Osteoblast (primary cell): ENCODE measurements at regions not wholly inside any gene's neighbourhood (a gene's known extent, or its start where the extent isn't known, plus 50 kb on each side); places are given as distances from the start of the nearest gene placed in this dataset.

Experiments
- DNase-seq: peaks from one replicate; pipeline ENCODE4 v3.0.0; 2011; ENCODE audit warnings: low spot score, mixed read lengths; ENCODE audit not compliant: insufficient read length; ENCODE audit errors: missing footprints
- H2AFZ ChIP-seq: 2 replicates; pipeline ENCODE4 v1.6.0; 2011; ENCODE audit warnings: mild to moderate bottlenecking, low read length
- H3K27ac ChIP-seq: 2 replicates; pipeline ENCODE4 v1.5.1; 2011; ENCODE audit warnings: mild to moderate bottlenecking, low read depth, low read length, moderate library complexity
- H3K27me3 ChIP-seq: 2 replicates; pipeline ENCODE4 v1.6.0; 2012; ENCODE audit warnings: mild to moderate bottlenecking, control low read depth, inconsistent platforms, low read length, moderate library complexity; ENCODE audit not compliant: insufficient read depth
- H3K36me3 ChIP-seq: 2 replicates; pipeline ENCODE4 v1.5.1; 2011; ENCODE audit warnings: mild to moderate bottlenecking, low read length, control low read depth, moderate library complexity; ENCODE audit not compliant: insufficient read depth
- H3K4me1 ChIP-seq: 2 replicates; pipeline ENCODE4 v1.5.1; 2011; ENCODE audit warnings: mild to moderate bottlenecking, low read length, control low read depth, moderate library complexity; ENCODE audit not compliant: insufficient read depth
- H3K4me2 ChIP-seq: 2 replicates; pipeline ENCODE4 v1.6.0; 2011; ENCODE audit warnings: mild to moderate bottlenecking, low read length; ENCODE audit not compliant: insufficient read depth
- H3K4me3 ChIP-seq: fragments of 200-600 bp; sonication (generic); 3 replicates; pipeline ENCODE4 v1.5.1; 2012; ENCODE audit warnings: mild to moderate bottlenecking, low read length, inconsistent platforms; ENCODE audit not compliant: insufficient read depth
- H3K79me2 ChIP-seq: 2 replicates; pipeline ENCODE4 v1.6.0; 2012; ENCODE audit warnings: mild to moderate bottlenecking, low read length, control low read depth, inconsistent platforms; ENCODE audit not compliant: insufficient read depth
- H3K9me3 ChIP-seq: 2 replicates; pipeline ENCODE4 v1.5.1; 2011; ENCODE audit warnings: low read depth, low read length, control low read depth
- H4K20me1 ChIP-seq: 2 replicates; pipeline ENCODE4 v1.6.0; 2012; ENCODE audit warnings: mild to moderate bottlenecking, low read length, control low read depth; ENCODE audit not compliant: insufficient read depth
- CTCF ChIP-seq: IDR thresholded peaks from 2 replicates; pipeline ENCODE4 v1.5.1; 2011; ENCODE audit warnings: mild to moderate bottlenecking, low read depth, low read length, moderate library complexity; ENCODE audit errors: extremely low read depth

- no peak for DNase-seq
- H3K4me1 ChIP-seq: no peaks in the 10 kb centered on the region
- H3K79me2 ChIP-seq: no peaks in the 10 kb centered on the region
- no peaks in the 10 kb centered on the region for H3K27me3 ChIP-seq
- no peak overlapping the region for H3K4me2 ChIP-seq
- peaks cover under 1% of the 10 kb centered on the region for H3K9me3 ChIP-seq
- TF ChIP-seq CTCF: no peak
- no peak overlapping the region for H2AFZ ChIP-seq
- H3K4me3 ChIP-seq: no peak overlapping the region
- no peak overlapping the region for H3K27ac ChIP-seq
- H3K36me3 ChIP-seq: no peaks in the 10 kb centered on the region
- no peaks in the 10 kb centered on the region for H4K20me1 ChIP-seq
Measured at GRCh38 chrX:8105531-8105930, 65.5 kb downstream of the VCX2 start.

GRCh38 chrX:8103655-8104054, 67.4 kb downstream of the VCX2 start:
- DNase-seq: no peak
- no peak overlapping the region for H3K27ac ChIP-seq
- H3K4me2 ChIP-seq: no peak overlapping the region
- H3K4me3 ChIP-seq: no peak overlapping the region
- no peaks in the 10 kb centered on the region for H3K79me2 ChIP-seq
- H3K36me3 ChIP-seq: no peaks in the 10 kb centered on the region
- TF ChIP-seq CTCF: no peak
- no peaks in the 10 kb centered on the region for H3K9me3 ChIP-seq
- no peaks in the 10 kb centered on the region for H3K4me1 ChIP-seq
- no peak overlapping the region for H2AFZ ChIP-seq
- H3K27me3 ChIP-seq: no peaks in the 10 kb centered on the region
- no peaks in the 10 kb centered on the region for H4K20me1 ChIP-seq

- TF ChIP-seq CTCF: no peak
- no peaks in the 10 kb centered on the region for H4K20me1 ChIP-seq
- no peaks in the 10 kb centered on the region for H3K4me1 ChIP-seq
- H2AFZ ChIP-seq: no peak overlapping the region
- H3K4me3 ChIP-seq: no peak overlapping the region
- no peaks in the 10 kb centered on the region for H3K36me3 ChIP-seq
- no peak for DNase-seq
- no peaks in the 10 kb centered on the region for H3K79me2 ChIP-seq
- H3K27ac ChIP-seq: no peak overlapping the region
- H3K9me3 ChIP-seq: no peaks in the 10 kb centered on the region
- H3K27me3 ChIP-seq: no peaks in the 10 kb centered on the region
- no peak overlapping the region for H3K4me2 ChIP-seq
Measured at GRCh38 chrX:8091510-8091909, 79.6 kb downstream of the VCX2 start.

GRCh38 chrX:8090906-8091305, 80.2 kb downstream of the VCX2 start:
- Histone ChIP-seq H3K79me2 (no peaks in the 10 kb centered on the region), H4K20me1 (no peaks in the 10 kb centered on the region), H3K36me3 (no peaks in the 10 kb centered on the region), H3K4me3 (no peak overlapping the region), H3K4me2 (no peak overlapping the region), H3K27ac (no peak overlapping the region), H3K9me3 (no peaks in the 10 kb centered on the region), H3K27me3 (no peaks in the 10 kb centered on the region), H2AFZ (no peak overlapping the region), H3K4me1 (no peaks in the 10 kb centered on the region)
- no peak for TF ChIP-seq CTCF
- no peak for DNase-seq
